HUES6 (cell line): ENCODE measurements at regions not wholly inside any gene's neighbourhood (a gene's known extent, or its start where the extent isn't known, plus 50 kb on each side); places are given as distances from the start of the nearest gene placed in this dataset.
"Not testable (repeated sequence)": the region's sequence is repeated elsewhere in the genome, so short reads cannot be mapped to it uniquely, and the experiment has no call there.

Experiments
- H3K27ac ChIP-seq: 2 replicates; pipeline ENCODE4 v1.7.0; 2013; ENCODE audit warnings: low read depth, mild to moderate bottlenecking, low read length, inconsistent platforms
- H3K27me3 ChIP-seq: 2 replicates; pipeline ENCODE4 v1.6.1; 2013; ENCODE audit warnings: low read length; ENCODE audit not compliant: control insufficient read depth, insufficient read depth
- H3K36me3 ChIP-seq: 2 replicates; pipeline ENCODE4 v1.6.1; 2013; ENCODE audit warnings: low read length; ENCODE audit not compliant: control insufficient read depth, insufficient read depth
- H3K4me1 ChIP-seq: 2 replicates; pipeline ENCODE4 v1.6.1; 2013; ENCODE audit warnings: low read length; ENCODE audit not compliant: control insufficient read depth, insufficient read depth
- H3K4me3 ChIP-seq: 2 replicates; pipeline ENCODE4 v1.5.1; 2013; ENCODE audit warnings: low read depth, low read length
- H3K9ac ChIP-seq: one replicate; pipeline ENCODE4 v1.6.1; 2013; ENCODE audit warnings: mild to moderate bottlenecking, low read length
- H3K9me3 ChIP-seq: 2 replicates; pipeline ENCODE4 v1.6.1; 2013; ENCODE audit warnings: low read depth, low read length; ENCODE audit not compliant: control insufficient read depth, insufficient read depth

GRCh38 chr2:173572848-173573247 lies 218.2 kb downstream of the CDCA7 start:
- Histone ChIP-seq H3K36me3 (no peaks in the 10 kb centered on the region), H3K27me3 (no peaks in the 10 kb centered on the region), H3K27ac (no peak overlapping the region)

GRCh38 chr2:173573782-173574181 lies 219.1 kb downstream of the CDCA7 start:
- not testable (repeated sequence) for H3K27ac ChIP-seq, H3K4me3 ChIP-seq, H3K27me3 ChIP-seq, H3K9ac ChIP-seq, H3K36me3 ChIP-seq, H3K9me3 ChIP-seq
- peaks cover 25% of the 10 kb centered on the region for H3K4me1 ChIP-seq

More at GRCh38 chr2:173572848-173573247, 218.2 kb downstream of the CDCA7 start:
- Histone ChIP-seq H3K4me3 (no peak overlapping the region), H3K9me3 (no peaks in the 10 kb centered on the region), H3K9ac (no peak overlapping the region), H3K4me1 (peaks cover 25% of the 10 kb centered on the region)

DNA sequence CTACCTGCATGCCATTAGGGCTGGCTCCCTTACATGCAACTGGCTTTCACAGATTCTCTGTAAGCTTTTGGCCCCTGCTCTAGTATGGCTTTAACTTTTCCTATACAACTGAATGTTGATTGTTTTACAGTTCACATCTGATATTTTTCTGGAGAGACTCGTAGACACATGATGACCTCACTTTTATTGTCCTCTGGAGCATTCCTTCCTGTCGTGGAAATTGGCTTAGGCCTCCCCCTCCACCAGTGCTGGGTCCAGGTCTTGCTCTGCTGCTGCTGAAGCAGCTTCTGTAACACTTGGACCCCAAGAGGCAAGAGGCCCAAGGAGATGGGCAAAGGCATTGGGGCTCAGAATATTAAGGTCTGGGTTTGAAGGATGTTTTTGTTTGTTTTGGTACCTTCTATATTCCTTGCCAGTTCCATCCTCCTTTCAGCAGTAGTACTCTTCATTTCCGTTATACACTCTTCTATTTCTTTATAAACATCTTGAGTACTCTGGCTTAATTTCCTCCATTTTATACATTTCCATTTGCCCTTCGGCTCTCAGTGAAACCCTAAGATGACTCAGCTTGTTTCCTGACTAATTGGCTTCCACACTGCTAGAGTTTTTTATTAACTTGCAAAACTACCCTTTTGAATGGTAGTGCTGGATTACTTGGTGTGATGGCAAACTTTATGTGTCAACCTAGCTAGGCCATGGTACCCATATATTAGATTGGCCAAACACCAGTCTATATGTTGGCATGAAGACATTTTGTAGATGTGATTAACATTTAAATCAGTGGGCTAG lies 219.8 kb downstream of the CDCA7 start:
- H3K27me3 ChIP-seq, result no peaks in the 10 kb centered on the region
- peaks cover 25% of the 10 kb centered on the region for H3K4me1 ChIP-seq
- H3K9me3 ChIP-seq, result no peaks in the 10 kb centered on the region
- no peaks in the 10 kb centered on the region for H3K36me3 ChIP-seq
- H3K9ac ChIP-seq, result no peak overlapping the region
- no peak overlapping the region for H3K27ac ChIP-seq
- no peak overlapping the region for H3K4me3 ChIP-seq

GRCh38 chr2:173578404-173579107 lies 223.9 kb downstream of the CDCA7 start:
- Histone ChIP-seq H3K27me3 (no peaks in the 10 kb centered on the region), H3K4me1 (no peaks in the 10 kb centered on the region), H3K9me3 (no peaks in the 10 kb centered on the region), H3K36me3 (no peaks in the 10 kb centered on the region), H3K4me3 (no peak overlapping the region), H3K27ac (no peak overlapping the region), H3K9ac (no peak overlapping the region)

GRCh38 chr2:173580351-173580750 lies 225.7 kb downstream of the CDCA7 start:
- H3K4me3 ChIP-seq, result no peak overlapping the region
- H3K27me3 ChIP-seq, result no peaks in the 10 kb centered on the region
- H3K27ac ChIP-seq, result no peak overlapping the region
- no peaks in the 10 kb centered on the region for H3K9me3 ChIP-seq
- H3K36me3 ChIP-seq, result no peaks in the 10 kb centered on the region
- no peak overlapping the region for H3K9ac ChIP-seq
- H3K4me1 ChIP-seq, result no peaks in the 10 kb centered on the region

DNA sequence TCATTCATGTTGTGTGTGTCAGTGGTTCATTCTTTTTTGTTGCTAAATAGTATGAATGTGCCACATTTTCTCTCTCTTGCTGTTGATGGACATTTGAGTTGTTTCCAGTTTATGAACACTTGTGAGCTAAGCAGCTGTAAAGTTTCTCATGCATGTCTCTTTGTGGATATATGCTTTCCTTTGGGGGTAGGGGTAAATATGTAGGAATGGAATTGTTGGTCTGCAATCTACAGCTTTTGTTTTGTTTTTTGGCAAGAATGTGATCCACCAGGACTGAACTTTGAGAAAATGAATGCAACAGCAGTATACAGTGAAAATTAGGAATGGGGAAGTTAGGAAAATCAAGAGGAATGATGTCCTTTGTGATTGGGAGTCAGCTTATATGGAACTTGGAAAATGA lies 226.3 kb downstream of the CDCA7 start:
- no peaks in the 10 kb centered on the region for H3K4me1 ChIP-seq
- no peak overlapping the region for H3K4me3 ChIP-seq
- no peaks in the 10 kb centered on the region for H3K36me3 ChIP-seq
- no peaks in the 10 kb centered on the region for H3K9me3 ChIP-seq
- H3K9ac ChIP-seq, result no peak overlapping the region
- H3K27me3 ChIP-seq, result no peaks in the 10 kb centered on the region
- H3K27ac ChIP-seq, result no peak overlapping the region

GRCh38 chr2:173583196-173583595 lies 228.5 kb downstream of the CDCA7 start:
- Histone ChIP-seq H3K4me1 (no peaks in the 10 kb centered on the region), H3K4me3 (no peak overlapping the region), H3K36me3 (no peaks in the 10 kb centered on the region), H3K9ac (no peak overlapping the region), H3K27me3 (no peaks in the 10 kb centered on the region), H3K9me3 (no peaks in the 10 kb centered on the region), H3K27ac (no peak overlapping the region)

GRCh38 chr2:173584000-173584399 lies 229.3 kb downstream of the CDCA7 start:
- no peaks in the 10 kb centered on the region for H3K9me3 ChIP-seq
- H3K27me3 ChIP-seq, result no peaks in the 10 kb centered on the region
- H3K4me1 ChIP-seq, result no peaks in the 10 kb centered on the region
- H3K4me3 ChIP-seq, result no peak overlapping the region
- no peaks in the 10 kb centered on the region for H3K36me3 ChIP-seq
- H3K27ac ChIP-seq, result no peak overlapping the region
- H3K9ac ChIP-seq, result no peak overlapping the region

DNA sequence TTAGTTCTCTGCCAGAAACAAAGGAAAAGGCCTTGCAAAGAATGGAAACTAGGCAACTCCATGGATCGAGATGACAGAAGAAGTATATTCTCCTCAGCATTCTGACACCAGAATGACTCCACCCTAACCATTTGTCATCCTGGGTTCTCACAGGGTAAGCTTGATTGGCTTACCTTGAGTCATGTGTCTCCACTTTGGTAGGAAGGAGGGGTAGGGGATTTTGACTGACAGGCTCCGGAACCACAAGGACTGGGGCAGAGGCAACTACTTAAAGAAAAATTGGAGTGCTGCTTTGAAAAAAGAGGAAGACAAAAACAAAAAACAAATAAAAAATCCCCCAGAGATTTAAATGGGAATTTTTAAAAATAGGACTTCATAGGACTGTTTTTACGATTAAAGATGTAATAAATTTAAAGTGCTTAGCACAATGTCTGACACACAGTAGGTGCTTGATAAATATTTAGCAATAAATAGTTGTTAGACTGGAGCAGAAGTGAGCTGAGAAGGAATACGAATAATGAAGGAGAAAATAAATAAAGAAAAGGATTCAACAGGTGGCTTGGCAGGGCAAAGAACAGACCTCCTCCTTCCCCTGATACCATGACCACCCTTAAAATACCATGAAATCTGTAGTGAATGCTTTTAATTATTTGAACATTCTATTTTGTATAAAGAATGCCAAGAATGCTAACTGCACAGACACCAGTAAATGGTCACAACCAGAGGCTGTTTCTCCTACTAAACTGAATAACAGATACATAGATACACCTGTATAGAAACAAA lies 230.2 kb downstream of the CDCA7 start:
- H3K4me1 ChIP-seq, result no peaks in the 10 kb centered on the region
- H3K4me3 ChIP-seq, result no peak overlapping the region
- H3K36me3 ChIP-seq, result no peaks in the 10 kb centered on the region
- no peaks in the 10 kb centered on the region for H3K9me3 ChIP-seq
- H3K9ac ChIP-seq, result no peak overlapping the region
- no peaks in the 10 kb centered on the region for H3K27me3 ChIP-seq
- no peak overlapping the region for H3K27ac ChIP-seq

DNA sequence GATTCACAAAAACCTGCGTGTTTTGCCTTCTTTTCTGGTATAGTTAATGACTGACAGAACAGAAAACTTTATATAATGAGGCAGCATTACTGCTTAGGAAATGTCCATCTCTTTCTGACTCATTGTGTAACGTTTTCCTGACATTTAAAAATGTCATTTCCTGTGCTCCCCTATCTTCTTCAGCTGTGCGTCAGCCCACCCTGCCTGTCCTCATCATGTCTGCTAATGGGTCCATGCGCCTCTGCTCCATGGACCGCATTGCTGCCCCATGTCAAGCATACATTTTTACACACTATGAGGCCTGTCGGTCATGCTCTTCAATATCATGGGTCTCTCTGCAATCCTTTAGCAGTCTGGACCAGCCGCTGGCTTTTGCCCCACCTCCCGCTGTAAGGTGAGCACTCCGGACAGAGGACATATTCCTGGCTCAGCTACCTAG lies 234.3 kb downstream of the CDCA7 start:
- Histone ChIP-seq H3K4me1 (no peaks in the 10 kb centered on the region), H3K36me3 (no peaks in the 10 kb centered on the region), H3K27ac (no peak overlapping the region), H3K4me3 (no peak overlapping the region), H3K27me3 (no peaks in the 10 kb centered on the region), H3K9ac (no peak overlapping the region), H3K9me3 (peaks cover 25% of the 10 kb centered on the region)
